Type B pancreatic cell (in vitro differentiated cells): ENCODE measurements at regions not wholly inside any gene's neighbourhood (a gene's known extent, or its start where the extent isn't known, plus 50 kb on each side); places are given as distances from the start of the nearest gene placed in this dataset.

Source experiments
- DNase-seq: peaks from one replicate; pipeline ENCODE4 v3.0.0; 2021; ENCODE audit warnings: mixed read lengths; ENCODE audit not compliant: unreplicated experiment; ENCODE audit errors: extremely low spot score
- H3K27ac Mint-ChIP-seq: 2 replicates; pipeline ENCODE4 v1.8.0; 2021; ENCODE audit warnings: mild to moderate bottlenecking, mixed read lengths
- H3K27me3 Mint-ChIP-seq: 2 replicates; pipeline ENCODE4 v1.8.0; 2021; ENCODE audit warnings: mixed read lengths
- H3K36me3 Mint-ChIP-seq: 2 replicates; pipeline ENCODE4 v1.8.0; 2021; ENCODE audit warnings: mixed read lengths
- H3K4me1 Mint-ChIP-seq: one replicate; pipeline ENCODE4 v1.8.0; 2021; ENCODE audit warnings: mixed read lengths; ENCODE audit not compliant: unreplicated experiment
- H3K4me3 Mint-ChIP-seq: 2 replicates; pipeline ENCODE4 v1.8.0; 2021; ENCODE audit warnings: mild to moderate bottlenecking, mixed read lengths
- H3K9me3 Mint-ChIP-seq: 2 replicates; pipeline ENCODE4 v1.8.0; 2021; ENCODE audit warnings: mixed read lengths
- TF ChIP-seq, protein P1 (sequence below): fragments of 200-600 bp; sonication (generic); conservative IDR thresholded peaks from 2 replicates; pipeline ENCODE4 v1.5.0; 2021; ENCODE audit warnings: antibody characterized with exemption, mild to moderate bottlenecking

DNA sequence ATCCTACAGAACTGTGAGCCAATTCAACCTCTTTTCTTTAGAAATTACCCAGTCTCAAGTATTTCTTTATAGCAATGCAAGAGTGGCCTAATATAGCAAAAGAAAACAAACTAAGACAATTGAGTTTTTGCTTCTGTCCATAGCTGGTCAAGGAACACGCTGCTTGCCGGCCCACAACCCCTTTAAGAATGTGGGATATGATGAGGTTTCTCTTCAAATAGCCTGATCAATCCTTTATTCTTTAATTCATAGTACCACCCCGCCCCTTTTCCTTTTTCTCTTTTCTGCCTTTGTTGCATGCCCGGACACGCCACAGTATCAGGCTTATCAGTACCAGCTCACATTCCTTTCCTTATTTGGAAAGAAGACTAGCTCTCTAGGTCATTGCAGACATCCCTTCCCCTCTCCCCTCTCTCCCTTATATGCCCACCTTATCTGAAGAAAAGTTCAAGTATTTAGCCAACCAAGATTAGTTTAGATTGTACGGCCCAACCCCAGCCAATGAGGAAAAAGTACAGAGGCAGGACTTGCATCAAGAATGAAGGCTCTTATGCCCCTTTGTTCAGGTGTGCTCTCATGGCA lies 404.5 kb downstream of the OCA2 start:
- H3K27ac Mint-ChIP-seq, result no peak overlapping the region
- H3K36me3 Mint-ChIP-seq, result no peaks in the 10 kb centered on the region
- H3K9me3 Mint-ChIP-seq, result no peaks in the 10 kb centered on the region
- no peak for DNase-seq
- H3K4me1 Mint-ChIP-seq, result no peaks in the 10 kb centered on the region
- H3K4me3 Mint-ChIP-seq, result no peak overlapping the region
- TF ChIP-seq, protein P1, sequence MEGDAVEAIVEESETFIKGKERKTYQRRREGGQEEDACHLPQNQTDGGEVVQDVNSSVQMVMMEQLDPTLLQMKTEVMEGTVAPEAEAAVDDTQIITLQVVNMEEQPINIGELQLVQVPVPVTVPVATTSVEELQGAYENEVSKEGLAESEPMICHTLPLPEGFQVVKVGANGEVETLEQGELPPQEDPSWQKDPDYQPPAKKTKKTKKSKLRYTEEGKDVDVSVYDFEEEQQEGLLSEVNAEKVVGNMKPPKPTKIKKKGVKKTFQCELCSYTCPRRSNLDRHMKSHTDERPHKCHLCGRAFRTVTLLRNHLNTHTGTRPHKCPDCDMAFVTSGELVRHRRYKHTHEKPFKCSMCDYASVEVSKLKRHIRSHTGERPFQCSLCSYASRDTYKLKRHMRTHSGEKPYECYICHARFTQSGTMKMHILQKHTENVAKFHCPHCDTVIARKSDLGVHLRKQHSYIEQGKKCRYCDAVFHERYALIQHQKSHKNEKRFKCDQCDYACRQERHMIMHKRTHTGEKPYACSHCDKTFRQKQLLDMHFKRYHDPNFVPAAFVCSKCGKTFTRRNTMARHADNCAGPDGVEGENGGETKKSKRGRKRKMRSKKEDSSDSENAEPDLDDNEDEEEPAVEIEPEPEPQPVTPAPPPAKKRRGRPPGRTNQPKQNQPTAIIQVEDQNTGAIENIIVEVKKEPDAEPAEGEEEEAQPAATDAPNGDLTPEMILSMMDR, result no peak
- H3K27me3 Mint-ChIP-seq, result no peaks in the 10 kb centered on the region

DNA sequence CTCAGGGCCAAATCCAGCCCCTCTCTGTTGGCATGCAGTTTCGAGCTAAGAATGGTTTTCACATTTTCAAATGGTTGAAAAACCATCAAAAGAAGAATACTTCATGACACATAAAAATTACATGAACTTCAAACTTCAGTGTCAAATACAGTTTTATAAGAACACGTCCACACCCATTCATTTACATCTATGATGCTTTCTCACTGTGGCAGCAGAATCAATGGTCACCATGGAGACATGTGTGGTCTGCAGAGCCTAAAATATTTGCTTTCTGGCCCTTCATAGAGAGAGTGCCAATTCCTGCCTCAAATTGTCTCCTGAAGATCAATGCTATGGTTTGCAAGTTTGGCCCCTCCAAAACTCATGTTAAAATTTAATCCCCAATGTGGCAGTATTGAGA lies 405.8 kb downstream of the OCA2 start:
- TF ChIP-seq, protein P1, result no peak
- Mint-ChIP-seq H3K27me3 (no peaks in the 10 kb centered on the region), H3K9me3 (peaks cover 4% of the 10 kb centered on the region), H3K4me3 (no peak overlapping the region), H3K36me3 (no peaks in the 10 kb centered on the region), H3K27ac (no peak overlapping the region), H3K4me1 (no peaks in the 10 kb centered on the region)
- no peak for DNase-seq

DNA sequence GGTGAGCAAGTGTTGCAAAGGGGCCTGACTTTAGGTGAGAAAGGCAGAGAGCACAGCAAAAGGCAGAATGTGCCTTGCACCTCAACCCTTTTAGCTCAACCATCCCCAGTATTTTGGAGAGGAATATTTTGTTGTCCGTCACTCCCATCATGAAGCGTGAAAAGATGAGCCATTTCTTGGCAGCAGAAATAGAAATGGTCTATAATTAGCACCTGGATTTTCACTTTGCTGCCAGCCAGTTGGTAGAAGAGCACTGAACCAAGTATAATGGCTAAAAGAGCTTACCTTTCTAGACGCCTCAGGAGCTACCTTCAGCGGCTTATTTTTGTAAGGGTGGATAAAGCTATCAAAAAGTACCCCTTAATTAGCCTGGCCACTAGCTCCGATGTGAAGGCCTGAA lies 406.7 kb downstream of the OCA2 start:
- Mint-ChIP-seq H3K4me3 (no peak overlapping the region), H3K9me3 (peaks cover 4% of the 10 kb centered on the region), H3K27me3 (no peaks in the 10 kb centered on the region), H3K27ac (no peak overlapping the region), H3K36me3 (no peaks in the 10 kb centered on the region), H3K4me1 (no peaks in the 10 kb centered on the region)
- TF ChIP-seq, protein P1, result no peak
- DNase-seq, result no peak

DNA sequence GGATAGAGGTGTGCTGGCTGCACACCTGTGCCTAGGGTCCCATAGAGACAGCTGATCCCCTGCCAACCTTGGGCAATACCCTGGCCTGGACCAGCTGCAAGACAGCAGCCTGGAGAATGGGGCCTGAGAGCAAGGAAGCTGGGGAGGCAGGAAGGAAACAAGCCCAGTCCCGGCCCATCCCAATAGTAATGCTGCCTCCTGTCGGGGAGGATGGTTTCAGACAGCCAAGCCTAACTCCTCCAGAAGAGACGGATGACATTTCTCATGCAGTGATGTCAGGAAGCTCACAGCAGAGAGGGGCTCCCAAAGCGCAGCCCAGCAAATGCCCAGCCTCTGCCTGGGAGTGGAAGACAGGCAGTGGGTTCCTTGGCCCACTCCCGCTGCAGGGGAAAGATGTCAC lies 408.8 kb downstream of the OCA2 start:
- Mint-ChIP-seq H3K36me3 (no peaks in the 10 kb centered on the region), H3K27ac (no peak overlapping the region), H3K9me3 (peaks cover 4% of the 10 kb centered on the region), H3K27me3 (no peaks in the 10 kb centered on the region), H3K4me1 (no peaks in the 10 kb centered on the region), H3K4me3 (no peak overlapping the region)
- no peak for DNase-seq
- TF ChIP-seq, protein P1, result no peak

DNA sequence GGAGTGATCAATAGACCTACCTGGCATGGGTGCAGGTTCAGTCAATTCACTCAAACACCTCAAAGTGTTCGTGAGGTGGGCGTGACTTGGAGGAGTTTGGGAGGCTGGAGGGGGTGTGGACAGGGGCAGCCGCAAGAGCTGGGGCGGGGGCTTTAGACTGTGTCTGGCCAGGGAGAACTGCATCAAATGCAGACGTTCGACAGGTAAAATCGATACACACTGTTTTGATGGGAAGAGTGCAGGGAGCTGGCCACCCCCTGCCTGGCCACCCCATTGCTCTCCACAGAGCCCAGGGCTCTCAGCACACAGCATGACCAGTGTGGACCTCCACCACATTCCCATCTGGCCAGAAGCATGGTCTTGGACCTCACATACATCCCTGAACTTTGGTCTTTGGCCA lies 412.1 kb downstream of the OCA2 start:
- H3K36me3 Mint-ChIP-seq, result no peaks in the 10 kb centered on the region
- TF ChIP-seq, protein P1, result no peak

DNA sequence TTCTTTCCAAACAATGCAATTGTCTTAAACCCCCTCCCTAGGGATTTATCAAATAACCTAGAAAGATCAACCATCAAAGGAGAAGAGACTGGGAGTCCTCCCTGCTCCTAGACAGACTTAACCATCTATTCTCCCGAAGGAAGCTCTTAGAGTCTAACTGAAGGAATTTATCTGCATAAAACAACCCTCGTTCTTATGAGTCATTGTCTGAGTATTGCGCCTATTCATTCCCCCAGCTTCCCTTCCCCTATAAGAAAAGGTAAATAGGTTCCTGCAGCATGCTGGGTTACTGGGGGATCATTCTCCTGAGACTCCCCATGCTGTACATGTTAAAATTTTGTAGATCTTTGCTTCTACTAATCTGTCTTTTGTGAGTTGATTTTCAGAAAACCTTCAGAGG lies 412.7 kb downstream of the OCA2 start:
- TF ChIP-seq, protein P1, result no peak
- Mint-ChIP-seq H3K27ac (no peak overlapping the region), H3K9me3 (peaks cover 4% of the 10 kb centered on the region)

More for the DNA sequence above, 412.1 kb downstream of the OCA2 start:
- Mint-ChIP-seq H3K27me3 (peaks cover 9% of the 10 kb centered on the region), H3K4me3 (no peak overlapping the region), H3K4me1 (no peaks in the 10 kb centered on the region), H3K27ac (no peak overlapping the region), H3K9me3 (peaks cover 4% of the 10 kb centered on the region)
- no peak for DNase-seq

More for the DNA sequence above, 412.7 kb downstream of the OCA2 start:
- no peak for DNase-seq
- no peak overlapping the region for H3K4me3 Mint-ChIP-seq
- peaks cover 15% of the 10 kb centered on the region for H3K27me3 Mint-ChIP-seq
- H3K4me1 Mint-ChIP-seq, result no peaks in the 10 kb centered on the region
- H3K36me3 Mint-ChIP-seq, result no peaks in the 10 kb centered on the region
